Choroid plexus epithelial cell (primary cell): ENCODE measurements at regions not wholly inside any gene's neighbourhood (a gene's known extent, or its start where the extent isn't known, plus 50 kb on each side); places are given as distances from the start of the nearest gene placed in this dataset.

Experiments
- DNase-seq: peaks from one replicate; pipeline ENCODE4 v3.0.0-alpha.2; 2010; ENCODE audit warnings: low read depth
- H3K4me3 ChIP-seq: 2 replicates; pipeline ENCODE4 v1.5.1; 2011; ENCODE audit warnings: low read depth, mild to moderate bottlenecking, control low read depth, low read length, moderate library complexity
- TF ChIP-seq, protein P1 (sequence below): conservative IDR thresholded peaks from 2 replicates; pipeline ENCODE4 v1.5.1; 2011; ENCODE audit warnings: low read depth, mild to moderate bottlenecking, control low read depth, inconsistent platforms, low read length, moderate library complexity

DNA sequence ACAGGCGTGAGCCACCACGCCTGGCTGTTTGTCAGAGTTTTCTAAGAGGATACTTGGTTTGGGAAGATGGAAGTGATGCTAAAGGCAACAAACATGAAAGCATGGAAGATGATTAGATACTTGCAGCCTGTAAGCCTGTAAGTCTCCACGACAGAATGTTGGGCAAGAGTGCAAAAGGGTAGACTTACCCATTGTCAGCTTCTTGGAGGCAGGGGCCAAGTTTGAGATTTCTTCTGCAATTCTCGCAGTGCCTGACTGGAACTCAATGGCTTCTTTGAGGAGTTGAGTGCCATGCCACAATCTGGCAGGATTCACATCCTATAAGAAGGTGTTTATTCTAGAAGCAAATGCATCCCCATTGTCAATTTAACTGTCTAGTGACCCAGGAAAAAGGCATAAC, 70.1 kb upstream of the EFEMP1 start:
- TF ChIP-seq, protein P1, sequence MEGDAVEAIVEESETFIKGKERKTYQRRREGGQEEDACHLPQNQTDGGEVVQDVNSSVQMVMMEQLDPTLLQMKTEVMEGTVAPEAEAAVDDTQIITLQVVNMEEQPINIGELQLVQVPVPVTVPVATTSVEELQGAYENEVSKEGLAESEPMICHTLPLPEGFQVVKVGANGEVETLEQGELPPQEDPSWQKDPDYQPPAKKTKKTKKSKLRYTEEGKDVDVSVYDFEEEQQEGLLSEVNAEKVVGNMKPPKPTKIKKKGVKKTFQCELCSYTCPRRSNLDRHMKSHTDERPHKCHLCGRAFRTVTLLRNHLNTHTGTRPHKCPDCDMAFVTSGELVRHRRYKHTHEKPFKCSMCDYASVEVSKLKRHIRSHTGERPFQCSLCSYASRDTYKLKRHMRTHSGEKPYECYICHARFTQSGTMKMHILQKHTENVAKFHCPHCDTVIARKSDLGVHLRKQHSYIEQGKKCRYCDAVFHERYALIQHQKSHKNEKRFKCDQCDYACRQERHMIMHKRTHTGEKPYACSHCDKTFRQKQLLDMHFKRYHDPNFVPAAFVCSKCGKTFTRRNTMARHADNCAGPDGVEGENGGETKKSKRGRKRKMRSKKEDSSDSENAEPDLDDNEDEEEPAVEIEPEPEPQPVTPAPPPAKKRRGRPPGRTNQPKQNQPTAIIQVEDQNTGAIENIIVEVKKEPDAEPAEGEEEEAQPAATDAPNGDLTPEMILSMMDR = no peak
- no peak for DNase-seq

DNA sequence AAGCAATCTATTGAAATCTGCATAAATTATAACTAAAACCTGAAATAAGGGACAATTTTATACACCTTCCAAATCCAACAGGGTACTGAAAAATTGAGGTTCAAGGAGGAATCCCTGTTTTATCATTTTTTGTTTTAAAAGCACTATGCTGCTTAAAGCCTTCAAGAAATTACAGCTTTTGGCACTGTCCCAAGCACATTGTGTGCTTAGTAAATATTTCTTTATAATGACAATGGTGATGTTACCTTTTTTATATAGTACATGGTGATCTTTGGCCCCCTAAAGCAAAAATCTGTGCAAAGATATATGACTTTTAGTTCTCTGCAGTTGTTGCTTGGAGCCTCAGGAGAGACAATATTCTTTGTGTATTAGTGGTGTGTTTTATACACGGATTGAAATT, 71.6 kb upstream of the EFEMP1 start:
- TF ChIP-seq, protein P1 = no peak
- no peak for DNase-seq
- no peak overlapping the region for H3K4me3 ChIP-seq

More for the DNA sequence above, 70.1 kb upstream of the EFEMP1 start:
- no peak overlapping the region for H3K4me3 ChIP-seq

DNA sequence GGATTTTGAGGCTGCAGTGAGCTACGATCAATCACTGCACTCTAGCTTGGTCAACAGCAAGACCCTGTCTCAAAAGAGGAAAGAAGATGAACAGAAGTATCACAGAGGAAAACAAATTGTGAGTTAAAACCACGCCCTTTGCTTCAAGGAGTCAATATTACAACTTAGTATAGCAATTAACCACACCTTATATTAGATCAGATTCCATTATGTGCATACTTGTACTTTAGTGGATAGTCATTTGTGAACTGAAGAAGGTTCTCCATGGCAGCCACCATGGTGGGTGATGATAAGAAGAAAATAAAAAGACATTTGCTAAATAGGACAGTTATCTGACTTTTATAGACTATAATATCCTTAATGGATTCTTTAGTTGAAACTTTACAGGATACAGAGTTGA, 72.3 kb upstream of the EFEMP1 start:
- TF ChIP-seq, protein P1 = no peak
- H3K4me3 ChIP-seq = no peak overlapping the region
- no peak for DNase-seq

DNA sequence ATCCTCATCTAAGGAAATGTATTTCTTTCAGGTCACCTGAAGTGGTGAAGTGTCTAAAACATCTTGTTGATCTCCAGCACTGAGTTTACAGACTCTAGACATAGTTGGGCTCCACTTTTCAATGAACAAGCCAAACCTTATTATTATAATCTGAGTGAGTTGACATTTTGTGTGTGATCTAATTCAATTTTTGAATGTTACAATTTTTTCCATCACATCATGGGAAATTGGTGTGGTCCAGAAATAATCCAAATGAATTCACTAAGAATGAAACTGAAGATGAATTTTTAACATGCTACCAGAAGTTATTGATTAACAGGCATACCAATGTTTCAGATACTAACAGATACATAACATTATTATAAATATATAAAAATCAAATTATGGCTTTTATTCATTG, 75.6 kb upstream of the EFEMP1 start:
- TF ChIP-seq, protein P1 = no peak
- no peak for DNase-seq
- H3K4me3 ChIP-seq = no peak overlapping the region

DNA sequence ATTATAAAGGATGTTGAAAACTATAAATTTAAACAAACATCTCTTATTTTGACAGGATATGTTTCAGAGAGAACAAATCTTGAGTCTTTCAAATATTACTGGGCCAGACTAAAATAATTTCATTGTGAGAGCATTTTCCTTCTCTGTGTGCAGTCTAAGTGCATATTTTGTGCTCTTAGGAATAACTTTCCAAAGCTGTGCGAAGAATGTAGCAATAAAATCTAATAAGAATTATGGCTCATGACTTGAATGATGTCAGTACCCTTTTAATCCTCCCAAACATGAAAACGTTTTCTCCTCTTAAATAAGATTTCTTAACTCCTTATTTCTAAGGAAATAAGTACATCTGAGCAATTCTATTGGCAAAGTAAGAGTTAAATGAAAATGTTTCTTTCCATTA, 76.2 kb upstream of the EFEMP1 start:
- no peak overlapping the region for H3K4me3 ChIP-seq
- DNase-seq = no peak
- TF ChIP-seq, protein P1 = no peak

DNA sequence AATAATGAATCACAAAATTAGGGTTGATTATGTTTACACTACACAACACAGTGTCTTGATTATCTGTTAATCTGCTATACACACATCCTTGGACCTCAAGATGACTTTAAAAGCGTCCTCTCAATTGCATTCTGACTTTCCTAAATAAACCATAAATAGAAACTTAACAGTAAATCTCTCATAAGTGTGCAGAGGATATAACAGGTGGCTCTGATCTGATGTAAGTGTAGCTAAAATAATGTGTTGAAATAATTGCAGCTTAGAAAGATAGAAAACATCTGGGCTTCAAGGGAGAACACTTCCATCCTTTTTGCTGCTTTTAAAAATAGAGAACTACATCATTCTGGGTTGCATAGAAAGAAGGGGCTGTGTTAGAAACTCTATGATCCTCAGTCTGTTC, 78.4 kb upstream of the EFEMP1 start:
- no peak overlapping the region for H3K4me3 ChIP-seq
- TF ChIP-seq, protein P1 = no peak
- no peak for DNase-seq

DNA sequence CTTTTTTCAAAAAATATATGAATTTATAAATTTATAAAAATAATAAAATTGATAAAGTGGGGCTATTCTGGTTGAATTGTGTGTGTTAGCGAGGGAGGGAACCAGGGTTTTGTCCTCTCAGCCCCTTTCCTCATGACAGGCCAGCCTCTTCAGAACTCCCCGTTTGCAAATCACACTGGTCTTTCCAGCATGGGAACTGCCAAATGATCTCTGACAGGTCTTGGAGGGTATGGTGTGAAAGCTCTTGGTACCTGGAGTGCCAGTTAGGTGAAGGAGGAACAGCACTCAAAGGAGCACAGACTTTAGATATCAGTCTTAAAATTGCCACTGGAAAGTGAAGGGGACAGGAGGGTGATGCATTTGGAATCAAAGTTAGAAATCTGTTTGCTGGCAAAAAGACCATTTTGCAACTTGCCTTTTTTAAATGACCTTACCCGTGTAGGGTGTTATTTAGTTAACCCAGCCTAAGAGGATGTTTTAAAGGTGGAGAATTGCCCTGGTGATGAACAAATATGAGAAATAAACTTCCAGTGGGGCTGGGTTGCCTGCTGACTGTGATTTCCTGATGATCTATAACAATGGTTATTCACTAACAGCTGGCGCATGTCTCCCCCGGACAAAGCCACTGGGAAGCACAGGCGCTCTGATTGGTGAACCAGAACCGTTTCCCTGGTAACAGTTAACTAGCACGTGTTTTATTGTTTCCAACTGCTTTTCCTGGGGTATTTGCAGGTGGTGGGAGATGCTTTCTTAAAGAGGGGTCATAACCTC, 85.3 kb upstream of the EFEMP1 start:
- peak; percentile 92 for DNase-seq
- H3K4me3 ChIP-seq = no peak overlapping the region
- TF ChIP-seq, protein P1 = no peak
